ENCODE measurements at regions not wholly inside any gene's neighbourhood (a gene's known extent, or its start where the extent isn't known, plus 50 kb on each side); places are given as distances from the start of the nearest gene placed in this dataset.

DNA sequence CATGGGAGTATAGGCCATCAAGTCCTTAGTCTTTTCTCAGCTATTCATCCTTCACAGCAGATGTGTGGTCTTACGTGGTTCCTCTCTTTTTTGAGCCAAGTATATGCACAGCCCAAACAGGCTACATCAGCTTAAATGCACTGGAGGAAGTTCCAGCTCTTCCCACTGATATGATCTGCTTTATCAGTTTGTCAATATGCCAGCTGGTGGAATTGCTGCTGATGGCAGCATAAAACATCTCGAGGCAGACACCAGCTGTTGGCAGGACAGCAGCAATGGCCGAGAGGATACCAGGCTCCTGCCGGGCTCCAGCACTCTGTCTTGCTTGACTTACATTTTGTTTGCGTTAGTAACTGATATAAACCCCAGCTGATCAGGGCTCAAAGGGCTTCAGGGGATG, 143.4 kb downstream of the TENT4A start:
- Histone ChIP-seq H3K4me1 (ENCODE audit: low read depth) (no peaks in the 10 kb centered on the region), H3K27ac (no peak overlapping the region), H3K27me3 (no peaks in the 10 kb centered on the region), H3K9me3 (ENCODE audit: low read depth) (no peaks in the 10 kb centered on the region), H3K36me3 (no peaks in the 10 kb centered on the region), H3K4me3 (no peak overlapping the region)
- TF ChIP-seq, protein P1, sequence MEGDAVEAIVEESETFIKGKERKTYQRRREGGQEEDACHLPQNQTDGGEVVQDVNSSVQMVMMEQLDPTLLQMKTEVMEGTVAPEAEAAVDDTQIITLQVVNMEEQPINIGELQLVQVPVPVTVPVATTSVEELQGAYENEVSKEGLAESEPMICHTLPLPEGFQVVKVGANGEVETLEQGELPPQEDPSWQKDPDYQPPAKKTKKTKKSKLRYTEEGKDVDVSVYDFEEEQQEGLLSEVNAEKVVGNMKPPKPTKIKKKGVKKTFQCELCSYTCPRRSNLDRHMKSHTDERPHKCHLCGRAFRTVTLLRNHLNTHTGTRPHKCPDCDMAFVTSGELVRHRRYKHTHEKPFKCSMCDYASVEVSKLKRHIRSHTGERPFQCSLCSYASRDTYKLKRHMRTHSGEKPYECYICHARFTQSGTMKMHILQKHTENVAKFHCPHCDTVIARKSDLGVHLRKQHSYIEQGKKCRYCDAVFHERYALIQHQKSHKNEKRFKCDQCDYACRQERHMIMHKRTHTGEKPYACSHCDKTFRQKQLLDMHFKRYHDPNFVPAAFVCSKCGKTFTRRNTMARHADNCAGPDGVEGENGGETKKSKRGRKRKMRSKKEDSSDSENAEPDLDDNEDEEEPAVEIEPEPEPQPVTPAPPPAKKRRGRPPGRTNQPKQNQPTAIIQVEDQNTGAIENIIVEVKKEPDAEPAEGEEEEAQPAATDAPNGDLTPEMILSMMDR (IDR thresholded peaks at IDR 0.05; ENCODE audit: low read depth, low read length), result no peak
- no peak for DNase-seq (ENCODE audit: low read depth in 1 of 2, low spot score in 1 of 2)

DNA sequence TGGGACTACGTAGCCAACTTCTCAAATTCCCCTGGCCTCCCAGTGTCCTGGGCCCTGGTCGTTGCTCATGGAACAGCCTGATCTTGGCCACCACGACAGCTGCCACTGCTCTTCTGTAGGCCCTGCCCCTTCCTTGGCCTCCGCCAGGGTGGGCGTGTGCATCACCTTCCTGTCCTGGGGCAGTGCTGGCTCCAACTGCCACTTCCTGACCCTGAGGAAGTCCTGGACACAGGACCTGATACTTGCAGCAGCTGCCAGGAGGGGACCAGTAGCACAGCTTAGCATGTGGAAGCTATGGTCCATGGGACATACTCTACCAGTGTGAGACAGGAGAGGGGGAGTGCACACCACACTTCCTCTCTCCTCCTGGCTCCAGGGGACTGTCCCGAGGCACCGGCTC, 145.2 kb downstream of the TENT4A start:
- Histone ChIP-seq H3K36me3 (no peaks in the 10 kb centered on the region), H3K4me1 (ENCODE audit: low read depth) (no peaks in the 10 kb centered on the region), H3K27ac (no peak overlapping the region), H3K9me3 (ENCODE audit: low read depth) (no peaks in the 10 kb centered on the region), H3K4me3 (no peak overlapping the region), H3K27me3 (no peaks in the 10 kb centered on the region)
- DNase-seq (ENCODE audit: low read depth in 1 of 2, low spot score in 1 of 2), result no peak
- TF ChIP-seq, protein P1 (IDR thresholded peaks at IDR 0.05; ENCODE audit: low read depth, low read length), result no peak

DNA sequence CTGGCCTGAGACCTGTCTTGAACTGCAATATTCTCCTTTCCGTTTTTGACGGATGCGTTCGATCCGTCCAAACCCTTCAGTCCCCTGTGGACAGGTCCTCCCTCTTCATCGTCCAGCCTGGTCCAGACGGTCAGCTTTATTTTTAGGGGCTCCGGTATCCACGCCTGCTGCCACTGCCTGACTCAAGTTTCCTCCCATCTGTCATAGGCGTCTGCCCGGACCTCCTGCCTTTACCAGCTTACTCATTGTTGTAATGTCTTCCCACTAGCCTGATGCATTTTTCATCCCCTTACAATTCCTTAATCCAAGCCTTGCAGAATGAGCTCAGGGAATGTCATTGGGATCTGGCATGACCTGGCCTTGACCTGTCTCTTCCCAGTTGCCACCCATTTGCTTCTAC, 145.8 kb downstream of the TENT4A start:
- Histone ChIP-seq H3K36me3 (no peaks in the 10 kb centered on the region), H3K4me1 (ENCODE audit: low read depth) (no peaks in the 10 kb centered on the region), H3K9me3 (ENCODE audit: low read depth) (no peaks in the 10 kb centered on the region), H3K4me3 (no peak overlapping the region), H3K27ac (no peak overlapping the region), H3K27me3 (no peaks in the 10 kb centered on the region)
- TF ChIP-seq, protein P1 (IDR thresholded peaks at IDR 0.05; ENCODE audit: low read depth, low read length), result no peak
- DNase-seq (ENCODE audit: low read depth in 1 of 2, low spot score in 1 of 2), result no peak

DNA sequence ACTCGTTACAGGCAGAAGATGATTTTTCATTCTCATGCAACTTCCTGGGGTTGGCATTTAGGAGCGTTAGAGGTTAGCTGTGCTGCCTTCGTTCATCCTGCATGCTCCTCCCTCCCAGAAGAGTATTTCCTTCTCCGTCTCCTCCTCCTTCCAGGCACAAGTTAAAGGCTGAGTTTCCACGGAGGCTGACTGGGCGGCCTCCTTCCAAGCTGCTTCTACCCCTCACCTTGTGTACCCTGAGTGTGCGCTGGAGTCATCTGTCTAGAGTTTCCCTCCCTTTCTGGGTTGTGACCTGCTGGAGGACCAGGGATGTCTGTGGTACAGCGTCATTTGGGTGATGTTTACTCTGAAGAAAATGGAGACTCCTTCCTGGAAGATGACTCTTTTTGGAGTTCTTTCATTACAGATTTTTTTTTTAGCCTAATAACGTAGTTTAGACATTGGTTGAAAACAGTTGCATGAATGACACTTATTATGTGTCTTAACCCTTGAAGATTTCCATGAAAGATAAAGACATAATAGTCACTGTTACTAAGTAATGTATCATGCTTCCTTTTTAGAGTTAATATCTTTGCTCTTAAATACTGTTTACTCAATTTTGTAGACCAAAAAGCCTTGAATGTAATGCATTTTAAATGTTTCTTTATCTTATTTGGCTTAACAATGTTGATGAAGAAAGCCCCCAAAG, 146.9 kb downstream of the TENT4A start:
- H3K27ac ChIP-seq, result no peak overlapping the region
- DNase-seq (ENCODE audit: low read depth in 1 of 2, low spot score in 1 of 2), result no peak
- no peaks in the 10 kb centered on the region for H3K36me3 ChIP-seq
- no peaks in the 10 kb centered on the region for H3K4me1 ChIP-seq (ENCODE audit: low read depth)
- TF ChIP-seq, protein P1 (IDR thresholded peaks at IDR 0.05; ENCODE audit: low read depth, low read length), result no peak
- no peaks in the 10 kb centered on the region for H3K27me3 ChIP-seq
- H3K9me3 ChIP-seq (ENCODE audit: low read depth), result no peaks in the 10 kb centered on the region
- no peak overlapping the region for H3K4me3 ChIP-seq

DNA sequence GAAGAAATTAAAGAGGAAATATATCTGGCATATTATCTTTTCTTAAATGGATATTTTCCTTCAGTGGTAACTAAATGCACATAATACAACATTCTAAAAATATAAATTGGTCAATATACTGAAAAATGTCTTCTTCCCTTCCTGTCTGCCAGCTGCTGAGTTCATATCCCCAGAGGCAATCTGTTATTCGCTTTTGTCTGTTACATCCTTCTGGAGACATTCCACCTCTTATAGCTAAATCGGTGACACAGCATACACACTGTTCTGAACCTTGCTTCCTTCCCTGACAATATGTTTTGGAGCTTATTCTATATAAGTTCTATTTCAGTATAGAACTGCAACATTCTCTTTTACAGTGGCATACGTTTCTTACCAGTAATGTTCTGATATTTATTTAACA, 147.8 kb downstream of the TENT4A start:
- TF ChIP-seq, protein P1 (IDR thresholded peaks at IDR 0.05; ENCODE audit: low read depth, low read length), result no peak
- Histone ChIP-seq H3K4me1 (ENCODE audit: low read depth) (no peaks in the 10 kb centered on the region), H3K4me3 (no peak overlapping the region), H3K27me3 (no peaks in the 10 kb centered on the region), H3K36me3 (no peaks in the 10 kb centered on the region), H3K9me3 (ENCODE audit: low read depth) (no peaks in the 10 kb centered on the region), H3K27ac (no peak overlapping the region)
- no peak for DNase-seq (ENCODE audit: low read depth in 1 of 2, low spot score in 1 of 2)
